ENCODE measurements at regions not wholly inside any gene's neighbourhood (a gene's known extent, or its start where the extent isn't known, plus 50 kb on each side); places are given as distances from the start of the nearest gene placed in this dataset.
"Not testable (repeated sequence)": the region's sequence is repeated elsewhere in the genome, so short reads cannot be mapped to it uniquely, and the experiment has no call there.

DNA sequence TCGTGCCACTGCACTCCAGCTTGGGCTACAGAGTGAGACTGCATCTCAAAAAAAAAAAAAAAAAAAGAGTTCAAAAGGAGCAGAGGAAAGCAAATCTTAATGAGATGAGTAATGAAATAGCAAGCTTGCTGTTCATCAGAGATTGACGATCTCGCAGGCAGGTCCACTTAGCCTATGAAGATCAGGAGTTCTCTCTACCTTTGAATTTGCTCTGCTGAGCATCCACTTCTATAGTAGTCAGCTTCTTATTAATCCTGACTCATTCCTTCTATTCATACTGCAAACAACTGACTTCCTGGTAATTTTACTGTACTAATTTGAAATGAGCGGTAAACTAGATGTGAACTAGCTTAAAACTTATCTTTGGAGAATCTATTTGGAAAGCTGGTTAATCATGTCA, 1014.6 kb downstream of the GATA3 start:
- no peak for DNase-seq

DNA sequence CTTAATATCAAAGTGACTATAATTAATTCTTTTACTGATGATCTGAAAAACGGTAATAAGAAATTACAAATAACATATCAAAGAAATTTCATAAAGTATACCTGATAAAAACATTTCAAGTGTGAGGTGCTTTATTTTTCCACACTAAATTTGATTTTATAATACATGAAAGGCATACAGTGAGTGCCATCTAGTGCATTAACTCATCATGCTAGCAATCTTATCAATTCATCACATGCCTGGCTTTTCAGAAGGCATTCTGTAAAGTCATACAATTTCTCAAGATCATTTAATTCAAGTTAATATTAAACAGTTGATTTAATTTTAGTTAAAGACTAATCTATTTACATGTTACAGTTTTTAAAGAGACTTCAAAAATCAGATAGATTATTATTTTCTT, 1020.9 kb downstream of the GATA3 start:
- no peak for DNase-seq

DNA sequence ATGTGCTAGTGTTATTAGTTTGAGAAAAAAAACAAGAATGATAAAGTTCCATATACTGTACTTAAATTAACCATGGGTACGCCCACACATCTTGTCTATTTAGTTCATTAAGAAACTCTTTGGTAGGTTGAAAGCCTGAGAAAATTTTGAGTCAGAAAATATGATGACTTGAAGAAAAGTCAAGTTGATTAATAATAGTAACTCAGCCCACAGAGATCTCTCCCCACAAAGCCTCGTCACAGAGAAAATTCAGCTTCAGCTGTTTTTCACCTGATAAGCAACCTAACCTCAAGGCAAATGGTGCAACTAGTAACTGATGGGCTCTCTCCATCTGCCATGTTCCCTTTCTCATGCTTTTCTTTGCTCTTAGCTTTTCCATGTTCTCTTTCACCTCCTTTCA, 1021.6 kb downstream of the GATA3 start:
- no peak for DNase-seq

DNA sequence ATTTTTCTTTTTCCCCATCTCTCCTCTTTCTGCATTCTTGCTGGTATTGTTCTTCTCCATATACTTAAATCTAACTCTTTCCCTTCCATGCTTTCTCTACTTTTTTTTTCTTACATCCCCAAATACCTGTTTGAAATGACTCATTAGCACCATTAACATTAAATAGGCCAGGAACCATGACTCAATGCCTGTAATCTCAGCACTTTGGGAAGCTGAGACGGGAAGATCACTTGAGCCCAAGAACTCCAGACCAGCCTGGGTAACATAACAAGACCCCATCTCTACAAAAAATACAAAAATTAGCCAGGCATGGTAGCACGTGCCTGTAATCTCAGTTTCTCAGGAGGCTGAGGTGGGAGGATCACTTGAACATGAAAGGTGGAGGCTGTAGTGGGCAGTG, 1026.8 kb downstream of the GATA3 start:
- DNase-seq, result no peak

- no peak for DNase-seq
Measured at GRCh38 chr10:9081961-9082360, 1027.5 kb downstream of the GATA3 start.

GRCh38 chr10:9091530-9092093, 1037.1 kb downstream of the GATA3 start:
- DNase-seq, result no peak

DNA sequence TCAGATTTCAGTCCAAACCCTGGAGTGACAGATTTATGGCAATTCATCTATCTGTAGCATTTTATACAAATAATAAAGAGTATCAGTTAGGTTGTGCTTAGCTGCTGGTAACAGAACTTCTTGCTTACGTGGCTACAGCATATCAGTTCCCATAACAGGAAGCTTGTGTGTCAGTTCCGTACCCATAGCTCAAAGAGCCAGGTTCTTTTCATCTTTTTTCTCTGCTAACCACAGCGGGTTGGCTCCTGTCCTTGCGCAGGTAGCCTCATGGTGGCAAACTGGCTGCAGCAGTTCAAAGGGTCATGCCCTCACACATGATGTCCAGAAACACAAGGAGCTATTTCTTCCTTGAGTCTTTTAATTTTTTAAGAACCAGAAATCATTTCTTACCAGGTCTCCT, 1041.8 kb downstream of the GATA3 start:
- no peak for DNase-seq

DNA sequence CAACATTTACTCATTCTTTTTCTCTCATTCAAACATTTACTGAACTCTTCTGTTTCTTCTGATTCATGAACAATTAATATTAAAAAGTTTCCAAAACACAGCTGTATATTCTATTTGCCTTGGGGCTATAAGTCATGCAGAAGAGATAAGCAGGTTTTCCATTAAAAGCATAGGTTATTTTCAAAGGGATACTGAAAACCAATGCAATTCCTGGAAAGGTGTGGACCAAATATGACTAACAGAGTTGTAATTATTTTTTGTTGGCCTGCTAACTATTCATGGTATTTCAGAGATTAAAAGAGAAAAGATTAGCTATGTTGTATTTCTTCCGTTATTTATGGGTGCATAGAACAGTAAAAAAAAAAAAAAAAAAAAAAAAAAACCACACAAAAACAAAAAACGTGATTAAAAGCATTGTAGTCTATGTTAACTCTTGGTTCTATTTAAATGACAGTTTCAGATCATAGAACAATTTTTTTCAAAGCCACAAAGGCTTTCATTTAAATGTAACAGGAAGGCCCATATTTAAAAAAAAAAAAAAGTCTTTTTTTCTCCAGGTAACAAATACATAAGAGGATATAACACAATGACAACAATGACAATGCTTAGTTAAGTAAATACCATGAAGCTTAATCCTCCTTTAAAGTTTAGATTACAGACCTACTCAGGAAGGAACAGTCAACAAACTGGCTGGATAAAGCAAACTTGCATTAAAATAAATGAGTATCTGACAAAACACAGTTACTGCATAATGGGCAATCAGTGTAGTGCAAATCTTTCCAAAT, 1042.9 kb downstream of the GATA3 start:
- no peak for DNase-seq

DNA sequence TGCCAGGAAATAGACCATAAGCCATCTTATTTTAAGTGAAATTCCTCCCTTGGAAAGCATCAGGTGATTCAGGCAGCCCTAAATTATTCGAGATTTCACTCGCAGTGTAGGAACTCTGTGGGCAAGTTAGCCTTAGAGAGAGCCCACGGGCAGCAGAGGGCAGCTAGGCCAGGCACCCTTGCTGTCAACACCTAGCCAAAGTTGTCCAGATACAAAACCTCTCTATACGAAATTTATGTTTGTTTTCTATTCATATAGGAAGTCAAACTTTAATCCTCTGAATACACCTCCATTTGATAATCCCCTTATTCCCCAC, 1043.5 kb downstream of the GATA3 start:
- DNase-seq, result no peak

DNA sequence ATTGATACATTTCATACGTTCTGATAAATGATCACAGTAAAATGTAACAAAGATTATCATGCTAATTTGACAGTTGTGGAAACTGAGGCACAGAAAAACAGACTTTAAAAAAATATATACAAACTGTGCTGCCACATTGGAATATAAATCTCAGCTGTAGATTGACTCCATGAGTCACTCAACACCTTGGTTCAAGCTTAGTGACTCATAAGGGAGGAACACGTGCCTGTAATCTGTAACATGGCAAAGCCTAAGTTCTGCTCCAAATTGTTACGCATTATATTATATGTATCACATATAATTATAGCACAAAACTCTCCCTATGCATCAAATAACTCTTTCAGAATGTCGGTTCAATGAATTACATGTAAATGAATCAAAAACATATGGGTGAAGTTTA, 1047.5 kb downstream of the GATA3 start:
- no peak for DNase-seq

- no peak for DNase-seq
Measured at GRCh38 chr10:9103301-9103700, 1048.8 kb downstream of the GATA3 start.

- DNase-seq, result no peak
Measured at GRCh38 chr10:9111976-9112375, 1057.5 kb downstream of the GATA3 start.

- DNase-seq, result no peak
Measured at GRCh38 chr10:9126728-9127127, 1072.2 kb downstream of the GATA3 start.

DNA sequence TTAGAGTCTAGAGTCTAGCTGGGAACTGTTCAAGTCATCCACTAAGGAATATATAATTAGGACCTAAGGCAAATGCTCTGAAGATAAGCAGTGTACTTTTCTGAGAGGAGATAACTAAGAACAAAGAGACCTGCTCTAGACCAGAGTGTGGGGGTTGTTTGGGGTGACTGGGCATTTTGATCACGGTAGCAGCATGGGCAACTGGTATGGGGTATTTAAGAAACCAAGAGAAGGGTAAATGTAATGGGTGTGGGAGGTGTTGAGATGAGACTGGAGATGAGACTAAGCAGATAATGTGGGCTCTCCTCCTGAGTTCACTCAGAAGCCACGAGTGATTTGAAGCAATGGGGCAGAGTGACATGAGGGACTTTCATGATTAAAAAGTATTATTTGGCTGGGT, 1082.9 kb downstream of the GATA3 start:
- no peak for DNase-seq

- not testable (repeated sequence) for DNase-seq
Measured at GRCh38 chr10:9138829-9139228, 1084.3 kb downstream of the GATA3 start.

- no peak for DNase-seq
Measured at GRCh38 chr10:9140373-9140772, 1085.9 kb downstream of the GATA3 start.

GRCh38 chr10:9147475-9147874, 1093.0 kb downstream of the GATA3 start:
- DNase-seq, result no peak

DNA sequence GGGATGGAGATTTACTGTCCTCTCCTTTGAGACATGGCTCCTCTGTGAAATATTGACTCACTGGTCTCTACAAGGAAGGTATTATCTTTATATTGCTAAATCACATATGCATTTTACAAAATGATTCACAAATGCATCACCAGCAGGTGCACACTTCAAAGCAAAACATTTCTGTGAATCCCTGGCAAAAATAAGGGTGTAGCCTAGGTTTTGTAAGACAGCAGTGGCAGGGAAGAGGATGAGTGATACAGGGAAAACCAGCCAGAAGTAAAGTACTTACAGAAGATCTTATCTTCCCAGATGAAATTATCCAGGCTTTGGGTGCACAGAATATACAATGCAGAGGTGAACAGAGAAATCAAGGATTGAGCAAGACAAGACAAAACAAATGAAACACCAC, 1094.6 kb downstream of the GATA3 start:
- no peak for DNase-seq

GRCh38 chr10:9153057-9153456, 1098.6 kb downstream of the GATA3 start:
- not testable (repeated sequence) for DNase-seq

DNA sequence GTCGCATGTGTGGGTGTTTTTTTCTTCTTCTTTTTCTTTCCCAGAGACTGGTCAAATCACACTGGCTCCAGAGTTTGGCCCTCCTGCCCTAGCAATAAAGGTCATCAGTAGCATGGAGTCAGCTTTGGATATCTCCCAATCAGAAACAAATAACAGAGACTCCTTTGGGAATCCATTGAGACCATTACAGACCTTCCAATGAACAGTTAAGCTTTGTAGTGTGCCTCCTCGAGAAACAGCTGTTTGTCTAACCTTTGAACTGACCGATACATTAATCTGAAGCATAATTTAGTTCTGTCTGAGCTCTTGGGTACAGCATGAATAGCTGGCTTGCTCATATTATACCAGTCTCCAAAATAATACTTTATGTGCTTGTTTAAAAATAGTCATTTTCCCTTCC, 1103.2 kb downstream of the GATA3 start:
- DNase-seq, result no peak

- DNase-seq, result no peak
Measured at GRCh38 chr10:9158675-9159074, 1104.2 kb downstream of the GATA3 start.

GRCh38 chr10:9160275-9160674, 1105.8 kb downstream of the GATA3 start:
- DNase-seq, result no peak

DNA sequence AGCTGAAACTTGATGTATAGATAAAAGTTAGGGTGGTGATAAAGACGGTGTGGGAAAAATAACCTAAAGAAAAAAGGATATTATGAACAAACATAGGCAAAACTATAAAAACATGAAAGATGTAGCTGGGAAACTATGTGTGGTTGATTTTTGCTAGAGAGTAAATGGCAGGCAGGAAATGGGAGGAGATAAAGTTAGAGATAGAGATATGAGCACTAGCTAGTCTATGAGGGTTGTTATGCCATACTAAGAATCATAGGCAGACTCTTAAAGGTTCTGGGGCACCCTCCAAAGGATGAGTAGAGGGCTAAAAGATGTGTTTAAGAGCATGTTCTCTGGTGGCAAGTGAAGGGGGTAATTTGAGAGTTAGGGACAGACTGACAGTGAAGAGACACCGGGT, 1109.2 kb downstream of the GATA3 start:
- DNase-seq, result no peak

- no peak for DNase-seq
Measured at GRCh38 chr10:9166770-9167169, 1112.3 kb downstream of the GATA3 start.

DNA sequence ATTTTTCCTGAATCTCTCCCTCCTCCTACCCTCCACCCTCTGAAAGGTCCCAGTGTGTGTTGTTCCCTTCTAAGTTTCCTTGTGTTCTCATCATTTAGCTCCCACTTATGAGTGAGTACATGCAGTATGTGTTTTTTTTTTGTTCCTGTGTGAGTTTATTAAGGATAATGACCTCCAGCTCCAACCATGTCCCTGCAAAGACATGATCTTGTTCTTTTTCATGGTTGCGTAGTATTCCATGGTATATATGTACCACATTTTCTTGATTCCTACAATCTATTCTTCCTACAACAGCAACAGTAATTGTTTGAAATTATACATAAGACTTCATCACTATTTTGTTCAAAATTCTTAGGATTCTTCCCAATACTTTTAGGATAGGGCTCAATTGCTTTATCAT, 1117.8 kb downstream of the GATA3 start:
- no peak for DNase-seq
